GM12864 (cell line): ENCODE measurements at regions not wholly inside any gene's neighbourhood (a gene's known extent, or its start where the extent isn't known, plus 50 kb on each side); places are given as distances from the start of the nearest gene placed in this dataset.

ENCODE experiments used
- DNase-seq: peaks from one replicate; pipeline ENCODE4 v3.0.0-alpha.2; 2011; ENCODE audit warnings: low read depth
- H3K4me3 ChIP-seq: 2 replicates; pipeline ENCODE4 v1.5.1; 2011; ENCODE audit warnings: mild to moderate bottlenecking, low read depth, low read length, control low read depth
- CTCF ChIP-seq: IDR thresholded peaks from 2 replicates; pipeline ENCODE4 v1.5.1; 2011; ENCODE audit warnings: low read depth, mild to moderate bottlenecking, moderate library complexity, low read length, control low read depth, inconsistent platforms; ENCODE audit errors: missing control alignments

- no peak overlapping the region for H3K4me3 ChIP-seq
- TF ChIP-seq CTCF = no peak
- DNase-seq = no peak
Measured at GRCh38 chr7:41052201-41052600, 650.7 kb downstream of the INHBA start.

DNA sequence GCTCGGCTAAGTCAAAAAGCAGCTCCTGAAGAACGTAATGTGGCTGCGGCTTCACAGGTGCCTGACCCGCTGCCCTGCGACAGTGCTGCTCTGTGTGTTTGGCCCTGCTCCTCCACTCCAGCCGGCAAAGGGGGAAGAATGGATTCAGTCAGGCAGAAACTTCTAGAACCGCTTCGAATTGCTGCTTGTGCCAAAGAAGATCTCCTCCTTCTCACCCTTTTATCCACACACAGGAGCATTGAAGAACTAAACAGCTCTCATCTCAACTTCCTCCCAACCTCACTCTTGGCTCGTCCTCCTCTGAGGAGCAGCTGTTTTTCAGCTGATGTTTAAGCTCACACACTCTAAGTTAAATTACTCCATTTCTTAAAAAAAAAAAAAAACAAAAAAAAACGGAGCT lies 651.4 kb downstream of the INHBA start:
- H3K4me3 ChIP-seq = no peak overlapping the region
- no peak for TF ChIP-seq CTCF
- DNase-seq = no peak

DNA sequence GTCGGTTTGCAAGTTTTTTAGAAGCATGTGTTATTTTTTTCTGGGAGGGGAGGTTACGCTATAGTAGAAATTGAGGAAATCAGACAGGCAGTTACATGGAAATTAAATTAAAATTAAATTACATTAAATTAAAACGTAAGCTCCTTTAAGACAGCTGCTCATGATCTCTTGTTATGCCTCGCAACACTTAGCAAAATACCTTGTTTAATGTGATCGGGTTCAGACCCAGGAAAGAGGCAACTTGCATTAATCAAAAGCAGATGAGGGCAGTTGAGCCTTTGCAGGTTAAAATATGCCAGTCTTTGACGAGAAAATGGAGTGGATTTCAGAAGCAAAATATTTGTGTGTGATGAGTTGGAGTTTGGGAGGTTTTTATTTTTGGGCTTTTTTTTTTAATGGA lies 651.8 kb downstream of the INHBA start:
- DNase-seq = no peak
- H3K4me3 ChIP-seq = no peak overlapping the region
- no peak for TF ChIP-seq CTCF

GRCh38 chr7:41048771-41049170 lies 654.1 kb downstream of the INHBA start:
- DNase-seq = no peak
- no peak overlapping the region for H3K4me3 ChIP-seq
- TF ChIP-seq CTCF = no peak

DNA sequence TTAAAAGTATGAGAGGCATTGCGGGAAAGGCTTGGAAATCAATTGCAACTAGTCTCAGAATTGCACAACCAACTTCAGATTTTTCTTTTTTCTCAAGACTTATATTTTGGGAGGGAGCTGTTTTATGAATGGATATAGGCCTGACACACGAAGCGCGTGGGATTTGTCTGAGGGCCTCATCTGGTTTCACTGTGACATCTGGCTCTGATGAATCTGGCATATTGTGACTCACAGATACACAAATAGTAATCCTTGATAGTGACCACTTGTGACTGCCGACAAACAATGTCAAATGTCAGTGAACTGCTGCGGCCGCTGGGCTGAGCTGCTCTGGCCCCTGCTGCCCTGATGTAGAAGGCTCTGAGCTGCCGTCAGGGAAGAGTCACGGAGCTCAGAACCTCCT lies 655.1 kb downstream of the INHBA start:
- no peak for TF ChIP-seq CTCF
- no peak for DNase-seq
- H3K4me3 ChIP-seq = no peak overlapping the region

GRCh38 chr7:41047211-41047610 lies 655.7 kb downstream of the INHBA start:
- H3K4me3 ChIP-seq = no peak overlapping the region
- no peak for TF ChIP-seq CTCF
- no peak for DNase-seq

GRCh38 chr7:41046776-41047175 lies 656.1 kb downstream of the INHBA start:
- DNase-seq = no peak
- H3K4me3 ChIP-seq = no peak overlapping the region
- no peak for TF ChIP-seq CTCF
